ENCODE measurements at regions not wholly inside any gene's neighbourhood (a gene's known extent, or its start where the extent isn't known, plus 50 kb on each side); places are given as distances from the start of the nearest gene placed in this dataset.

DNA sequence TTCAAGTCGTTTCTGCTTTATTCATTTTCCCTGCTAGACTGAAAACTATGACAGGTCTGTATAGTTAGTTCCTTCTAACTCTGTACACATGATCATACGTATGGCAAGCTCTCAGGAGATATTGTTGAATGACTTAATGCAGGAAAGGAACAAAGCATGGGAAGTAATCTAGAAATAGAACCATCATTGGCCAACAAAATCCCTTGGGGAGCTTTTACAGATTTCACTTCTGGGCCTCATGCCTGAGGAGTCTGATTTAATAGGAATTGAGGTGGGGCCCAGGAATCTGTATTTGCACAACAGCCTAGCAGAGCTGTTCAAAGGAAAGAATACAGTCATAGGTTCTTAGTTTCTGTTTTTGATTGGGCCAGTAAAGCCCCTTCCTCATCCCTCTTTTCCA is 229.2 kb downstream of the MAP2K6 start:
- no peak for FAIRE-seq
- TF ChIP-seq, protein P1, sequence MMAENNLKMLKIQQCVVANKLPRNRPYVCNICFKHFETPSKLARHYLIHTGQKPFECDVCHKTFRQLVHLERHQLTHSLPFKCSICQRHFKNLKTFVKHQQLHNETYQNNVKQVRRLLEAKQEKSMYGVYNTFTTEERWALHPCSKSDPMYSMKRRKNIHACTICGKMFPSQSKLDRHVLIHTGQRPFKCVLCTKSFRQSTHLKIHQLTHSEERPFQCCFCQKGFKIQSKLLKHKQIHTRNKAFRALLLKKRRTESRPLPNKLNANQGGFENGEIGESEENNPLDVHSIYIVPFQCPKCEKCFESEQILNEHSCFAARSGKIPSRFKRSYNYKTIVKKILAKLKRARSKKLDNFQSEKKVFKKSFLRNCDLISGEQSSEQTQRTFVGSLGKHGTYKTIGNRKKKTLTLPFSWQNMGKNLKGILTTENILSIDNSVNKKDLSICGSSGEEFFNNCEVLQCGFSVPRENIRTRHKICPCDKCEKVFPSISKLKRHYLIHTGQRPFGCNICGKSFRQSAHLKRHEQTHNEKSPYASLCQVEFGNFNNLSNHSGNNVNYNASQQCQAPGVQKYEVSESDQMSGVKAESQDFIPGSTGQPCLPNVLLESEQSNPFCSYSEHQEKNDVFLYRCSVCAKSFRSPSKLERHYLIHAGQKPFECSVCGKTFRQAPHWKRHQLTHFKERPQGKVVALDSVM (CRISPR knock-in tag; IDR thresholded peaks at IDR 0.05) = no peak
- TF ChIP-seq FOXO1 (CRISPR knock-in tag; IDR thresholded peaks at IDR 0.05) (no peak), ZNF841 (CRISPR knock-in tag; IDR thresholded peaks at IDR 0.05; ENCODE audit: borderline replicate concordance) (no peak), TGIF2 (CRISPR knock-in tag; IDR thresholded peaks at IDR 0.05) (no peak), MBNL3 (CRISPR knock-in tag; conservative IDR thresholded peaks at IDR 0.05) (no peak), ZNF780A (CRISPR knock-in tag; IDR thresholded peaks at IDR 0.05) (no peak), ZNF660 (CRISPR knock-in tag; IDR thresholded peaks at IDR 0.05; ENCODE audit: borderline replicate concordance, low read depth) (no peak), AGO2 (optimal IDR thresholded peaks at IDR 0.05; ENCODE audit: low read depth, low read length) (no peak)
- TF ChIP-seq, protein P2, sequence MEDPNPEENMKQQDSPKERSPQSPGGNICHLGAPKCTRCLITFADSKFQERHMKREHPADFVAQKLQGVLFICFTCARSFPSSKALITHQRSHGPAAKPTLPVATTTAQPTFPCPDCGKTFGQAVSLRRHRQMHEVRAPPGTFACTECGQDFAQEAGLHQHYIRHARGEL (CRISPR knock-in tag; IDR thresholded peaks at IDR 0.05) = no peak
- TF ChIP-seq, protein P3, sequence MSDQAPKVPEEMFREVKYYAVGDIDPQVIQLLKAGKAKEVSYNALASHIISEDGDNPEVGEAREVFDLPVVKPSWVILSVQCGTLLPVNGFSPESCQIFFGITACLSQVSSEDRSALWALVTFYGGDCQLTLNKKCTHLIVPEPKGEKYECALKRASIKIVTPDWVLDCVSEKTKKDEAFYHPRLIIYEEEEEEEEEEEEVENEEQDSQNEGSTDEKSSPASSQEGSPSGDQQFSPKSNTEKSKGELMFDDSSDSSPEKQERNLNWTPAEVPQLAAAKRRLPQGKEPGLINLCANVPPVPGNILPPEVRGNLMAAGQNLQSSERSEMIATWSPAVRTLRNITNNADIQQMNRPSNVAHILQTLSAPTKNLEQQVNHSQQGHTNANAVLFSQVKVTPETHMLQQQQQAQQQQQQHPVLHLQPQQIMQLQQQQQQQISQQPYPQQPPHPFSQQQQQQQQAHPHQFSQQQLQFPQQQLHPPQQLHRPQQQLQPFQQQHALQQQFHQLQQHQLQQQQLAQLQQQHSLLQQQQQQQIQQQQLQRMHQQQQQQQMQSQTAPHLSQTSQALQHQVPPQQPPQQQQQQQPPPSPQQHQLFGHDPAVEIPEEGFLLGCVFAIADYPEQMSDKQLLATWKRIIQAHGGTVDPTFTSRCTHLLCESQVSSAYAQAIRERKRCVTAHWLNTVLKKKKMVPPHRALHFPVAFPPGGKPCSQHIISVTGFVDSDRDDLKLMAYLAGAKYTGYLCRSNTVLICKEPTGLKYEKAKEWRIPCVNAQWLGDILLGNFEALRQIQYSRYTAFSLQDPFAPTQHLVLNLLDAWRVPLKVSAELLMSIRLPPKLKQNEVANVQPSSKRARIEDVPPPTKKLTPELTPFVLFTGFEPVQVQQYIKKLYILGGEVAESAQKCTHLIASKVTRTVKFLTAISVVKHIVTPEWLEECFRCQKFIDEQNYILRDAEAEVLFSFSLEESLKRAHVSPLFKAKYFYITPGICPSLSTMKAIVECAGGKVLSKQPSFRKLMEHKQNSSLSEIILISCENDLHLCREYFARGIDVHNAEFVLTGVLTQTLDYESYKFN (CRISPR knock-in tag; conservative IDR thresholded peaks at IDR 0.05) = no peak
- TF ChIP-seq, protein P4, sequence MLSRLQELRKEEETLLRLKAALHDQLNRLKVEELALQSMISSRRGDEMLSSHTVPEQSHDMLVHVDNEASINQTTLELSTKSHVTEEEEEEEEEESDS (CRISPR knock-in tag; IDR thresholded peaks at IDR 0.05; ENCODE audit: borderline replicate concordance) = no peak
- TF ChIP-seq, protein P5, sequence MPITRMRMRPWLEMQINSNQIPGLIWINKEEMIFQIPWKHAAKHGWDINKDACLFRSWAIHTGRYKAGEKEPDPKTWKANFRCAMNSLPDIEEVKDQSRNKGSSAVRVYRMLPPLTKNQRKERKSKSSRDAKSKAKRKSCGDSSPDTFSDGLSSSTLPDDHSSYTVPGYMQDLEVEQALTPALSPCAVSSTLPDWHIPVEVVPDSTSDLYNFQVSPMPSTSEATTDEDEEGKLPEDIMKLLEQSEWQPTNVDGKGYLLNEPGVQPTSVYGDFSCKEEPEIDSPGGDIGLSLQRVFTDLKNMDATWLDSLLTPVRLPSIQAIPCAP (CRISPR knock-in tag; IDR thresholded peaks at IDR 0.05; ENCODE audit: low read depth) = no peak
- TF ChIP-seq, protein P6, sequence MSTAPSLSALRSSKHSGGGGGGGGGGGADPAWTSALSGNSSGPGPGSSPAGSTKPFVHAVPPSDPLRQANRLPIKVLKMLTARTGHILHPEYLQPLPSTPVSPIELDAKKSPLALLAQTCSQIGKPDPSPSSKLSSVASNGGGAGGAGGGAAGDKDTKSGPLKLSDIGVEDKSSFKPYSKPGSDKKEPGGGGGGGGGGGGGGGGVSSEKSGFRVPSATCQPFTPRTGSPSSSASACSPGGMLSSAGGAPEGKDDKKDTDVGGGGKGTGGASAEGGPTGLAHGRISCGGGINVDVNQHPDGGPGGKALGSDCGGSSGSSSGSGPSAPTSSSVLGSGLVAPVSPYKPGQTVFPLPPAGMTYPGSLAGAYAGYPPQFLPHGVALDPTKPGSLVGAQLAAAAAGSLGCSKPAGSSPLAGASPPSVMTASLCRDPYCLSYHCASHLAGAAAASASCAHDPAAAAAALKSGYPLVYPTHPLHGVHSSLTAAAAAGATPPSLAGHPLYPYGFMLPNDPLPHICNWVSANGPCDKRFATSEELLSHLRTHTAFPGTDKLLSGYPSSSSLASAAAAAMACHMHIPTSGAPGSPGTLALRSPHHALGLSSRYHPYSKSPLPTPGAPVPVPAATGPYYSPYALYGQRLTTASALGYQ (CRISPR knock-in tag; IDR thresholded peaks at IDR 0.05) = no peak
- TF ChIP-seq, protein P7, sequence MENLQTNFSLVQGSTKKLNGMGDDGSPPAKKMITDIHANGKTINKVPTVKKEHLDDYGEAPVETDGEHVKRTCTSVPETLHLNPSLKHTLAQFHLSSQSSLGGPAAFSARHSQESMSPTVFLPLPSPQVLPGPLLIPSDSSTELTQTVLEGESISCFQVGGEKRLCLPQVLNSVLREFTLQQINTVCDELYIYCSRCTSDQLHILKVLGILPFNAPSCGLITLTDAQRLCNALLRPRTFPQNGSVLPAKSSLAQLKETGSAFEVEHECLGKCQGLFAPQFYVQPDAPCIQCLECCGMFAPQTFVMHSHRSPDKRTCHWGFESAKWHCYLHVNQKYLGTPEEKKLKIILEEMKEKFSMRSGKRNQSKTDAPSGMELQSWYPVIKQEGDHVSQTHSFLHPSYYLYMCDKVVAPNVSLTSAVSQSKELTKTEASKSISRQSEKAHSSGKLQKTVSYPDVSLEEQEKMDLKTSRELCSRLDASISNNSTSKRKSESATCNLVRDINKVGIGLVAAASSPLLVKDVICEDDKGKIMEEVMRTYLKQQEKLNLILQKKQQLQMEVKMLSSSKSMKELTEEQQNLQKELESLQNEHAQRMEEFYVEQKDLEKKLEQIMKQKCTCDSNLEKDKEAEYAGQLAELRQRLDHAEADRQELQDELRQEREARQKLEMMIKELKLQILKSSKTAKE (CRISPR knock-in tag; IDR thresholded peaks at IDR 0.05; ENCODE audit: borderline replicate concordance) = no peak

More for the DNA sequence above, 229.2 kb downstream of the MAP2K6 start:
- DNase-seq (ENCODE audit: low spot score) (no peak), ATAC-seq (no peak)
- no peak overlapping the region for H3K4me2 ChIP-seq (ENCODE audit: low read depth, low read length)
- peaks cover 28% of the 10 kb centered on the region for H3K9me3 ChIP-seq (ENCODE audit: low read length)
- no peaks in the 10 kb centered on the region for H3K36me3 ChIP-seq (replicated peaks in 1 of 2; ENCODE audit: control insufficient read depth in 1 of 2, insufficient read depth in 2 of 2, low read length in 2 of 2)
- no peaks in the 10 kb centered on the region; a peak in 1 of 5 replicates for H3K27me3 ChIP-seq (ENCODE audit: control insufficient read depth in 1 of 2, insufficient read depth in 2 of 2, low read length in 2 of 2)
- in situ Hi-C loops (cut with HindIII; ENCODE audit: extremely low pct_ligation_motif_present, low pct_unique_long_range_greater_than_20kb) (no loop called here), intact Hi-C loops (cut with micrococcal nuclease; ENCODE audit: unreplicated experiment) (no loop called here)
- no peak overlapping the region for H3K4me3 ChIP-seq (replicated peaks in 1 of 3; ENCODE audit: insufficient read depth in 1 of 3, low read depth in 2 of 3, low read length in 3 of 3)
- BruUV-seq (replicated peaks) = no TSS peak
- no peaks in the 10 kb centered on the region for H4K20me1 ChIP-seq (ENCODE audit: insufficient read depth, low read length)
- no peaks in the 10 kb centered on the region for H3K4me1 ChIP-seq (ENCODE audit: insufficient read depth, low read length)
- CTCF ChIA-PET (ENCODE audit: low intra/inter-chr PET ratio, low total read pairs) = no interaction called here
- POLR2A ChIA-PET = no interaction called here
- H3K79me2 ChIP-seq (ENCODE audit: insufficient read depth, low read length) = no peaks in the 10 kb centered on the region
- no peak overlapping the region for H2AFZ ChIP-seq (ENCODE audit: low read length)
- no peak overlapping the region for H3K27ac ChIP-seq (ENCODE audit: extremely low read length, insufficient read depth, low read length)
- no peak overlapping the region for H3K9ac ChIP-seq (ENCODE audit: insufficient read depth, low read depth, low read length)
- 21% methylated on average over 2 of the region's 2 CpGs for WGBS (ENCODE audit: low lambda C conversion rate)

All from HepG2 (cell line).